K562 (cell line): ENCODE measurements at regions not wholly inside any gene's neighbourhood (a gene's known extent, or its start where the extent isn't known, plus 50 kb on each side); places are given as distances from the start of the nearest gene placed in this dataset.

Source experiments
- ATAC-seq: fragments of 200-7000 bp; cut with Tn5 transposase; 3 replicates; pipeline ENCODE4 v1.9.1; 2020; ENCODE audit warnings: moderate library complexity
- BruUV-seq: library from RNA; stranded (reverse); fragments of 400-500 nt; replicated peaks from 2 replicates; lab custom pipeline; 2021; lab: Mats Ljungman, UMichigan
- CTCF ChIA-PET: fragments of 300-600 bp; formaldehyde crosslinking; extraction: SDS; loops from one replicate; lab custom pipeline; 2021; ENCODE audit warnings: low intra/inter-chr PET ratio; lab: Yijun Ruan, JAX
- POLR2A ChIA-PET: fragments of 300-600, 350-650 bp; sonication (Branson Sonifier 250); formaldehyde crosslinking; extraction: SDS; loops from one replicate; lab custom pipeline; 2021; ENCODE audit warnings: antibody characterized with exemption, inconsistent platforms; lab: Yijun Ruan, JAX
- DNase-seq, 4 experiments: peaks; one replicate each; pipeline versions ENCODE4 v3.0.0 to v3.0.0-alpha.2; 2011 to 2018; ENCODE audit warnings: low spot score in 3 of 4, mixed read lengths in 3 of 4; ENCODE audit errors: extremely low read depth in 1 of 4
- FAIRE-seq: peaks from 2 replicates; lab custom pipeline; 2011; peaks lifted over from hg19 to GRCh38; lab: Jason Lieb, UNC
- H2AFZ ChIP-seq: 2 replicates; pipeline ENCODE4 v1.6.0; 2011; ENCODE audit warnings: low read depth, low read length, control low read depth, inconsistent platforms
- H3K27ac ChIP-seq: fragments of 200-600 bp; 3 replicates; pipeline ENCODE4 v1.8.0; 2011; ENCODE audit warnings: low read depth, mild to moderate bottlenecking, control low read depth, inconsistent platforms, low read length, moderate library complexity, mixed read lengths; ENCODE audit errors: extremely low read depth
- H3K27me3 ChIP-seq, 2 experiments: fragments of 300-600 bp in 1 of 2; 2 replicates in 1 of 2; 3 replicates in 1 of 2; pipeline versions ENCODE4 v1.6.0 to v1.8.0; 2011; ENCODE audit warnings: inconsistent platforms in 2 of 2, low read length in 2 of 2, mild to moderate bottlenecking in 1 of 2, mixed read lengths in 1 of 2, moderate library complexity in 1 of 2; ENCODE audit not compliant: control insufficient read depth in 2 of 2, insufficient read depth in 2 of 2
- H3K36me3 ChIP-seq: fragments of 300-600 bp; 3 replicates; pipeline ENCODE4 v1.8.0; 2011; ENCODE audit warnings: mild to moderate bottlenecking, low read length, inconsistent platforms; ENCODE audit not compliant: control insufficient read depth, insufficient read depth
- H3K4me1 ChIP-seq, 2 experiments: fragments of 200-600 bp in 1 of 2; replicated peaks in 1 of 2; 2 replicates in 1 of 2; 3 replicates in 1 of 2; pipeline versions ENCODE4 v1.5.1 to v1.8.0; 2011; ENCODE audit warnings: inconsistent platforms in 2 of 2, low read length in 2 of 2, mild to moderate bottlenecking in 1 of 2, mixed read lengths in 1 of 2, moderate library complexity in 1 of 2; ENCODE audit not compliant: control insufficient read depth in 2 of 2, insufficient read depth in 2 of 2
- H3K4me2 ChIP-seq: 2 replicates; pipeline ENCODE4 v1.6.1; 2011; ENCODE audit warnings: low read length, control low read depth, inconsistent platforms, mixed read lengths; ENCODE audit not compliant: insufficient read depth
- H3K4me3 ChIP-seq: fragments of 200-600 bp; sonication (generic), shearing (Covaris generic); 2 replicates; pipeline ENCODE4 v1.5.1; 2016; ENCODE audit warnings: control low read depth, inconsistent platforms
- H3K79me2 ChIP-seq: fragments of 200-600 bp; 3 replicates; pipeline ENCODE4 v1.8.0; 2011; ENCODE audit warnings: low read length, inconsistent platforms; ENCODE audit not compliant: control insufficient read depth, insufficient read depth
- H3K9ac ChIP-seq, 2 experiments: 2 replicates each; pipeline versions ENCODE4 v1.6.0 to v1.6.1; 2011; ENCODE audit warnings: low read depth in 2 of 2, low read length in 2 of 2, control low read depth in 1 of 2, inconsistent platforms in 1 of 2, mild to moderate bottlenecking in 1 of 2, mixed read lengths in 1 of 2; ENCODE audit not compliant: insufficient read depth in 1 of 2
- H3K9me1 ChIP-seq: one replicate; pipeline ENCODE4 v1.6.0; 2011; ENCODE audit warnings: inconsistent platforms, mild to moderate bottlenecking, low read length, moderate library complexity; ENCODE audit not compliant: control insufficient read depth, insufficient read depth
- H3K9me3 ChIP-seq: replicated peaks from 2 replicates; pipeline ENCODE4 v1.5.1; 2011; ENCODE audit warnings: low read depth, low read length, inconsistent platforms; ENCODE audit not compliant: control insufficient read depth, insufficient read depth
- H4K20me1 ChIP-seq: replicated peaks from 2 replicates; pipeline ENCODE4 v1.6.1; 2011; ENCODE audit warnings: low read length, inconsistent platforms, mixed read lengths; ENCODE audit not compliant: control insufficient read depth, insufficient read depth
- HSF4 ChIP-seq: fragments of 250-450 bp; sonication (Bioruptor Pico); IDR thresholded peaks from 2 replicates; pipeline ENCODE4 v2.1.2; 2022; ENCODE audit warnings: mild to moderate bottlenecking, moderate library complexity, borderline replicate concordance
- KDM5B ChIP-seq: fragments of 200-600 bp; sonication (generic); IDR thresholded peaks from 2 replicates; pipeline ENCODE4 v1.6.1; 2012; ENCODE audit warnings: low read depth, mild to moderate bottlenecking, moderate library complexity, low read length, control low read depth, inconsistent platforms; ENCODE audit not compliant: insufficient replicate concordance
- NFIX ChIP-seq: fragments of 250-450 bp; sonication (Bioruptor Pico); IDR thresholded peaks from 2 replicates; pipeline ENCODE4 v1.4.0; 2020; ENCODE audit warnings: low read depth, mild to moderate bottlenecking, moderate library complexity
- RBM22 ChIP-seq: fragments of 200-400 bp; formaldehyde crosslinking; IDR thresholded peaks from 2 replicates; pipeline ENCODE4 v1.6.1; 2018; ENCODE audit warnings: low read length, low read depth; ENCODE audit not compliant: poor library complexity, severe bottlenecking
- SLC30A9 ChIP-seq: fragments of 250-450 bp; sonication (Bioruptor Pico); IDR thresholded peaks from 2 replicates; pipeline ENCODE4 v1.8.0; 2022; ENCODE audit warnings: mild to moderate bottlenecking, moderate library complexity
- SREBF1 ChIP-seq: fragments of 150-350 bp; IDR thresholded peaks from 2 replicates; pipeline ENCODE4 v1.6.1; 2014; ENCODE audit warnings: antibody characterized with exemption, low read depth, low read length, borderline replicate concordance
- SRSF1 ChIP-seq: fragments of 200-400 bp; formaldehyde crosslinking; IDR thresholded peaks from 2 replicates; pipeline ENCODE4 v1.6.1; 2017; ENCODE audit warnings: mild to moderate bottlenecking, low read depth, low read length, moderate library complexity
- TRIM24 ChIP-seq, 2 experiments: fragments of 450-650 bp; IDR thresholded peaks; 2 replicates each; pipeline ENCODE4 v1.6.1; 2016
- ZNF830 ChIP-seq: fragments of 250-450 bp; sonication (Bioruptor Pico); IDR thresholded peaks from 2 replicates; pipeline ENCODE4 v1.5.0; 2021; ENCODE audit warnings: mild to moderate bottlenecking
- WGBS: fragments of 100-300 bp; shearing (Covaris generic); methylation state at CpG from one replicate; pipeline ENCODE4 v1.1.6; 2016; ENCODE audit warnings: low coverage, mixed read lengths; ENCODE audit not compliant: insufficient coverage; ENCODE audit errors: missing lambda C conversion rate; 5-methylcytosine and 5-hydroxymethylcytosine counted together
- in situ Hi-C: fragments of 300-500 bp; cut with MboI; formaldehyde crosslinking; loops from 4 replicates; pipeline ENCODE4 v1.15.0; 2018; ENCODE audit warnings: inconsistent platforms, mixed read lengths
- intact Hi-C: fragments of 100-400 bp; cut with micrococcal nuclease; formaldehyde crosslinking; loops from 2 replicates; pipeline ENCODE4 v1.14.2; 2022

- intact Hi-C loops (no loop called here), in situ Hi-C loops (no loop called here)
- Histone ChIP-seq H3K4me1 (peaks cover 0 to 2% of the 10 kb centered on the region in 2 experiments; a peak in 3 of 5 replicates), H2AFZ (no peak overlapping the region), H3K36me3 (peaks cover 14% of the 10 kb centered on the region; the same call in 1 of the 3 replicates), H4K20me1 (0 out of 2 replicates have a peak, but pooled peaks cover 5% of the 10 kb centered on the region), H3K9me3 (no peaks in the 10 kb centered on the region), H3K27ac (no peak overlapping the region), H3K4me2 (no peak overlapping the region), H3K9ac (no peak overlapping the region; a peak in 1 of 4 replicates), H3K9me1 (no peaks in the 10 kb centered on the region), H3K4me3 (no peak overlapping the region), H3K79me2 (0 out of 3 replicates have a peak, but pooled peaks cover 3% of the 10 kb centered on the region), H3K27me3 (no peaks in the 10 kb centered on the region)
- no TSS peak for BruUV-seq
- DNase-seq (no peak), FAIRE-seq (no peak), ATAC-seq (no peak)
- ChIA-PET CTCF (no interaction called here), POLR2A (interaction anchor here (1.6 kb wide), 1 partner anchor 21 kb away, joined by 5 read pairs; no protein-coding TSS in a partner anchor)
- TF ChIP-seq TRIM24 (IDR thresholded peaks at IDR 0.05) (no peak), KDM5B (no peak), NFIX (CRISPR knock-in tag) (no peak), RBM22 (no peak), SRSF1 (no peak), SREBF1 (no peak), HSF4 (CRISPR knock-in tag) (no peak), ZNF830 (CRISPR knock-in tag) (no peak), SLC30A9 (no peak)
- 69% methylated on average over 6 of the region's 6 CpGs for WGBS
These were observed 52.5 kb downstream of the GARRE1 start for GRCh38 chr19:34306824-34307223.
